Testis (tissue), 2 donors: ENCODE measurements at regions not wholly inside any gene's neighbourhood (a gene's known extent, or its start where the extent isn't known, plus 50 kb on each side); places are given as distances from the start of the nearest gene placed in this dataset.

Experiments used
- CTCF ChIP-seq, 3 experiments: fragments of 450-650 bp in 2 of 3; fragments of 200-600 bp in 1 of 3; sonication (generic) in 1 of 3; IDR thresholded peaks; one replicate each; pipeline ENCODE4 v1.5.1; 2016 to 2019; ENCODE audit warnings: antibody characterized with exemption in 3 of 3, mild to moderate bottlenecking in 2 of 3, moderate library complexity in 1 of 3
- POLR2A ChIP-seq: fragments of 450-650 bp; IDR thresholded peaks from one replicate; pipeline ENCODE4 v1.6.1; 2017; ENCODE audit warnings: antibody characterized with exemption, mild to moderate bottlenecking, moderate library complexity

- TF ChIP-seq CTCF (IDR thresholded peaks at IDR 0.05): no peak
- no peak for TF ChIP-seq POLR2A
Measured at GRCh38 chr1:60692031-60692430, 390.3 kb upstream of the NFIA start.
